Activated naive CD8-positive, alpha-beta T cell (primary cell): ENCODE measurements at regions not wholly inside any gene's neighbourhood (a gene's known extent, or its start where the extent isn't known, plus 50 kb on each side); places are given as distances from the start of the nearest gene placed in this dataset.

ENCODE experiments used
- H3K27ac Mint-ChIP-seq: one replicate; pipeline ENCODE4 v1.8.0; 2021; ENCODE audit warnings: mixed read lengths
- H3K27me3 Mint-ChIP-seq: one replicate; pipeline ENCODE4 v1.8.0; 2021; ENCODE audit warnings: mixed read lengths
- H3K36me3 Mint-ChIP-seq: one replicate; pipeline ENCODE4 v1.8.0; 2021; ENCODE audit warnings: mixed read lengths
- H3K4me1 Mint-ChIP-seq: one replicate; pipeline ENCODE4 v1.8.0; 2021; ENCODE audit warnings: low read depth, mixed read lengths
- H3K4me3 Mint-ChIP-seq: one replicate; pipeline ENCODE4 v1.8.0; 2021; ENCODE audit warnings: mild to moderate bottlenecking, mixed read lengths
- H3K9me3 Mint-ChIP-seq: one replicate; pipeline ENCODE4 v1.8.0; 2021; ENCODE audit warnings: low read depth, mixed read lengths

DNA sequence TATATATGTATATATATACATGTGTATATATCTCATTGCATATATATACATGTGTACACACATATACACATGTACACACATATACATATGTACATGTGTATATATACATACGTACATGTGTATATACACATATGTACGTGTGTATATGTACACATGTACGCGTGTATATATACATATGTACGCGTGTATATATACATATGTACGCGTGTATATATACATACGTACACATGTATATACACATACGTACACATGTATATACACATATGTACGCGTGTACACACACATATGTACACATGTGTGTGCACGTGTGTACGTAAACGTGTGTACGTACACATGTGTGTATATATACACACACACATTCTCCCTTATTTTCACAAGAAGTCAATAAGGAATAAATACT lies 141.6 kb upstream of the TMCC3 start:
- no peak overlapping the region for H3K4me3 Mint-ChIP-seq
- peaks cover 3% of the 10 kb centered on the region for H3K27me3 Mint-ChIP-seq
- no peaks in the 10 kb centered on the region for H3K36me3 Mint-ChIP-seq
- no peaks in the 10 kb centered on the region for H3K9me3 Mint-ChIP-seq
- no peak overlapping the region for H3K27ac Mint-ChIP-seq
- peaks cover 8% of the 10 kb centered on the region for H3K4me1 Mint-ChIP-seq

DNA sequence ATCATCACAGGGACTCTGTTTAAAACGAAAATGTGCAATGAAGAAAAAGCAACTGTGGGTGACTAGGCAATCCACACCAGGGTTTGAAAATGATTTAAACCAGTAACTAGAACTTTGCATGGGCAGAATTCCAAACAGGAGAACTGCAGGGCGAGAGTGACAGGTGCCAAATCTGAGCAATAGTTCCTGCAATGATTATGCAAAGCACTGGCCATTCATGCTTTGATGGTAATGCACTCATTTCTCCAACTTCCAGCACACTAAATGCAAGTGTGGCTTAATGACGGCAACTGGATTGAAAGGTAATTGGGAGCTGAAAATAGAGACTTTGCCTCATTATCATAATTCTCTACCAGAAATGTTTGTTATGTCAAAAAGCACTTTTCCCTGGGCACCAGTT lies 140.5 kb upstream of the TMCC3 start:
- Mint-ChIP-seq H3K36me3 (no peaks in the 10 kb centered on the region), H3K27ac (no peak overlapping the region), H3K9me3 (no peaks in the 10 kb centered on the region), H3K27me3 (peaks cover 3% of the 10 kb centered on the region), H3K4me1 (peaks cover 8% of the 10 kb centered on the region), H3K4me3 (no peak overlapping the region)

DNA sequence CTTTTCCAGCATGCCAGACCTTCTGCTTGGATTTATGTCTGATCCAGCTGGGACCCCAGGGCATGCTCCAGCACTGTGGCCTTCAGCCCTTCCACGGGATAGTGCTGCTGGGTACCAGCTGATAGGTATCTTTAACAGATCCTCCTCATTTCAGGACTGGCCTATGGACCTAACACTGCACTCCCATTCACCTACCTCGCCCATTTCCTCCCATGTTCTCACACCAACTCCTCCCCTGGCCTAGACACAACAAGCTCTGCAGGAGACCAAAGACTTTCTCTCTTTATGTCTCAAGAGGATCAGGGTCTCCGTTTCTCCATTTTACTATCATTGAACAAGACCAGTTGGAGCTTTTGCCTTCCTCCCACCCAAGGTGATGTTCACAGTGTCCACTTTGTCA lies 140.0 kb upstream of the TMCC3 start:
- Mint-ChIP-seq H3K9me3 (no peaks in the 10 kb centered on the region), H3K27me3 (peaks cover 3% of the 10 kb centered on the region), H3K27ac (no peak overlapping the region), H3K36me3 (no peaks in the 10 kb centered on the region), H3K4me3 (no peak overlapping the region), H3K4me1 (peaks cover 5% of the 10 kb centered on the region)

DNA sequence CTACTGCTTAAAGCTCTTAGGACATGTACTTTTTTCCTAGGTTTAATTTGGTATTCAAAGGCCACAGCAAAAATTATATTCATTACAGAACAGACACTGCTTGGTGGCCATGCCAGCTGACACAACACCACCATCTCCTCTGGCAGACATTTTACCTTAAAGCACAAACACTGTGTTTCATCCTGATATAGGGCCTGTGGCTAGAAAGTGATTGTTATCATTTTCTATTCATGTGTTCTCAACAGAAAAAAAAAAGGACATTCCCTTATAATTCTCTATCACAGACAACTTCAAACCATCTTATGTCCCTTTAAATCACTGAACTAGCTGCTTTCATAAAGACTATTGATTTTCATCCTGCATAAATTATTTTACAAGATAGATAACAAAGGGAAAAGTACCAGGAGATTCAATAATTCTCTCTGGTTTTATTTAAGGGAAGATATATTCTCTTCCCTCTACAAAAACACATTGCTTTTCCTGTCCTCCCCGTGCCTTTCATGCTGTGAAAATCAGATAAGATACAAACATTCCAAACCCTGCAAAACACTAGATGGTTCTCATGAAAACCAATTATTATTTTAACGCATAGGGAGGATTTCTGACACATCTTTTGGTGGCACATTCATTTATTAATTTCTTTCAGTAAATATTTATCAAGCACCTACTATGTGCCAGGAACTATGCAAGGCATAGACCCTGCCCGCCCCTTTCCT lies 139.3 kb upstream of the TMCC3 start:
- Mint-ChIP-seq H3K27ac (no peak overlapping the region), H3K4me3 (no peak overlapping the region), H3K9me3 (no peaks in the 10 kb centered on the region), H3K4me1 (peaks cover 3% of the 10 kb centered on the region), H3K36me3 (no peaks in the 10 kb centered on the region), H3K27me3 (peaks cover 3% of the 10 kb centered on the region)

DNA sequence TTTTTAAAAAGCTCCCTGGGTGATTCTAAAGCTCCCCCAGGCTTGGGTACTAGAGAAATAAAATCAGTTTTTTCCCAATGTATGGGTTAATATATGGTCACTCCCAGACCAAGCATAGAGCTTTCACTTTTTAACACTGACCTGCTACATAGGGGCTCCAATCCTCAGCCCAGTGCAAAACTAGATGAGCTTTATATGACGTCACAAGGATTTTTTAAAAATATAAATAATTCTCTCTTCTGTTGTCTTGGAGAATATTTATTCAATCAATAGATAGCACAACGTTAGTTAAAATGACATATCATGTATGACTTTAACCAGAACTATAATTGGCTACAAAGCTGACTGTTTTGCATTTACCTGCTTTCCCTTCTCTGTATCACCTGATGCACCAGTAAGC lies 137.9 kb upstream of the TMCC3 start:
- H3K27me3 Mint-ChIP-seq = peaks cover 3% of the 10 kb centered on the region
- no peaks in the 10 kb centered on the region for H3K36me3 Mint-ChIP-seq
- no peaks in the 10 kb centered on the region for H3K9me3 Mint-ChIP-seq
- H3K27ac Mint-ChIP-seq = no peak overlapping the region
- no peak overlapping the region for H3K4me3 Mint-ChIP-seq
- no peaks in the 10 kb centered on the region for H3K4me1 Mint-ChIP-seq

DNA sequence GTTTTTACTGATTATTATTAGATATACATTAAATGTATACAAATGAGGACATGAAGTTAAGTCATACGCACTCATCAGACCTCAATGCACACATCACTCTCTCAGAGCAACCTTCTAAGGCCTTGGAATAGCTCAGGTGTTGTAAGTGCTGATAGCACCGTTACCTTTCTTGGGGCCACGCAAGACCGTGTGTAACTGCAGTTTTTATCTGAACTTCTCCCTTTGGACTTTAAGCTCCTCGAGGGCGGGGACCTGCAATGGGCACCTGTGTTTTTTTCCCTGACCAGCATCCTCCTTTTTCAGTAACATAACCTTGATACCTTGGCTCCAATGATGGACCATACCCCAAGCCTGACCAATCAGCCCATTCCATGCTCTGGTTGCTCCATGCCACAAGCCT lies 136.5 kb upstream of the TMCC3 start:
- no peaks in the 10 kb centered on the region for H3K9me3 Mint-ChIP-seq
- no peaks in the 10 kb centered on the region for H3K36me3 Mint-ChIP-seq
- H3K27ac Mint-ChIP-seq = no peak overlapping the region
- peaks cover 5% of the 10 kb centered on the region for H3K27me3 Mint-ChIP-seq
- H3K4me3 Mint-ChIP-seq = no peak overlapping the region
- no peaks in the 10 kb centered on the region for H3K4me1 Mint-ChIP-seq

DNA sequence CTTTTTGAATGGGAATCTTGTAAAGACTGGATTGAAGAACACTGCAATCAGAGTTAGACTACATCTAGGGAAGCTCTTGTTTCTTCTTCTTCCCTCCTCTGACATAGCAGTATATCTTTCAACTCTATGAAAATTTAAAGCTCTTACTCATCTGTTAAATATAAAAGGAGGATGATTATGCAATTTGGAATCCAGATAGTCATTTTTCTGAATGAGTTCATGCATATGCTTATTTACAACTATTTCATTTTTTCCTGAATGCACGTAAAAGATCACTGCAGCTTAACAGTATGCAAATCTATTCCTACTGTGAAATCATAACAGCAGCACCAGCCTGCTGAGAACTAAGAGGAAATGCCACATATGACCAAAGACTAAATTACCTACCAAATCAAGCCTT lies 133.5 kb upstream of the TMCC3 start:
- no peaks in the 10 kb centered on the region for H3K4me1 Mint-ChIP-seq
- no peaks in the 10 kb centered on the region for H3K9me3 Mint-ChIP-seq
- peaks cover 4% of the 10 kb centered on the region for H3K27me3 Mint-ChIP-seq
- H3K4me3 Mint-ChIP-seq = no peak overlapping the region
- H3K27ac Mint-ChIP-seq = no peak overlapping the region
- no peaks in the 10 kb centered on the region for H3K36me3 Mint-ChIP-seq

DNA sequence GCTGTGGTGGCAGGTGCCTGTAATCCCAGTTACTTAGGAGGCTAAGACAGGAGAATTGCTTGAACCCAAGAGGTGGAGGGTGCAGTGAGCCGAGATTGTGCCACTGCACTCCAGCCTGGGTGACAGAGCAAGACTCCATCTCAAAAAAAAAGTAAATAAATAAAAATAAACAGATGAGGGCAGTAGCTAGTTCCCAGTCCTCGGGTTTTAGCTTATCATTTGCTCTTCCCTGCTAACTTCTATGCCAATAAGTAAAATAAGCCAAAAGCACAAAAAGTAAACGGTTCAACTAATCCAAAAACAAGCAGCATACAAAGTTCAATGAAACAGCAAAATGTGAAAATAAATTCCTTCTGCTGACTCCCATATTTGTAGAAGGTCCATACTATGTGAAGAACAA lies 133.0 kb upstream of the TMCC3 start:
- no peaks in the 10 kb centered on the region for H3K9me3 Mint-ChIP-seq
- H3K27me3 Mint-ChIP-seq = peaks cover 4% of the 10 kb centered on the region
- H3K4me1 Mint-ChIP-seq = no peaks in the 10 kb centered on the region
- H3K27ac Mint-ChIP-seq = no peak overlapping the region
- H3K4me3 Mint-ChIP-seq = no peak overlapping the region
- no peaks in the 10 kb centered on the region for H3K36me3 Mint-ChIP-seq

DNA sequence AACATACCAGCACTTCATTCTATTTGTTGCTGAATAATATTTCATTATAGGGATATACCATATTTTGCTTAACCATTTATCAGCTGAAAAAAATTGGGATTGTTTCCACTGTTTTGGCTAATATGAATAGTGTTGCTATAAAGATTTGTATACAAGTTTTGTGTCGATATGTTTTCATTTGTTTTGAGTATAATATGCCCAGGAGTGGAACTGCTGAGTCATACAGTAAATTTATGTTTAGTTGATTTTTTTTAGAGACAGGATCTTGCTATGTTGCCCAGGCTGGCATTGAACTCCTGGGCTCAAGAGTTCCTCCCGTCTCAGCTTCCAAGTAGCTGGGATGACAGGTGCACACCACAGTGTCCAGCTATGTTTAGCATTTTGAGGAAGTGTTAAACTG lies 131.5 kb upstream of the TMCC3 start:
- Mint-ChIP-seq H3K36me3 (no peaks in the 10 kb centered on the region), H3K4me1 (no peaks in the 10 kb centered on the region), H3K9me3 (no peaks in the 10 kb centered on the region), H3K4me3 (no peak overlapping the region), H3K27me3 (peaks cover 4% of the 10 kb centered on the region), H3K27ac (no peak overlapping the region)

DNA sequence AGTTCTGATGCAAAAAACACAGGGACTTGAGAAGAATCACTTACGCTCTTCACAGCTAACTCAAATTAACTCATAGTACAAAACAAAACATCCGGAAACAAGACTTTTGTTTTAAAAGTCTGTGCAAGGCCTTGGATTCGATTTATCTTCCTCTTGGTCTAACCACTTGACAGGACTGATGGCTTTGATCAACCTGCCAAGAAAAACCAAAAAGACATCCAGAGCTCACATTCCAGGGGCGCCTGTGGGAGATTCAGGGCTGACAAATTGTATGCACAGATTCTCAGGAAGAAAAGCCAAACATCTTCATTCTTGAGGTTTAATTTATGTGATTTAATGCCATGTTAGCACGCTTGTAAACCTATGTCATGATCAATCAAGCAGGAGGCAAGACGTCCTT lies 129.1 kb upstream of the TMCC3 start:
- Mint-ChIP-seq H3K9me3 (no peaks in the 10 kb centered on the region), H3K4me1 (no peaks in the 10 kb centered on the region), H3K4me3 (no peak overlapping the region), H3K27ac (no peak overlapping the region), H3K27me3 (peaks cover 4% of the 10 kb centered on the region), H3K36me3 (no peaks in the 10 kb centered on the region)

DNA sequence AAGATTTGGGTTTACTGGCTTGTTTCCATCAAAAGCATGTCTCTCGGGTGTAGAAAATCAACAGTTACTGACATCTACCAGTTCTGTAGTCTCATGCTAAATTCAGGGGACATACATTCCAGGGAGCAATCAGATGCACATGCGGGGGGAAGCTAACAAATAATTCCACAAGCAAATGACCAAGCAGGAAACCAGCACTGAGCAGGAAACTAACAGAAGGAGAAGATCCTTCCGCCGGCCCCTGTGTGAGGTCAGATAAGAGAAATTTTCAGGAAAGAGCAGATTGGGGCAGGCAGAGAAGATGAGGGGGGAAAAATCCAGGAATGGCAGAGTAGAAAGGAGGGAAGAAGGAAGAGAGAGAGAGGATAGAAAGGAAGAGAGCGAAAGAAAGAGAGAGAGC lies 127.6 kb upstream of the TMCC3 start:
- no peak overlapping the region for H3K4me3 Mint-ChIP-seq

DNA sequence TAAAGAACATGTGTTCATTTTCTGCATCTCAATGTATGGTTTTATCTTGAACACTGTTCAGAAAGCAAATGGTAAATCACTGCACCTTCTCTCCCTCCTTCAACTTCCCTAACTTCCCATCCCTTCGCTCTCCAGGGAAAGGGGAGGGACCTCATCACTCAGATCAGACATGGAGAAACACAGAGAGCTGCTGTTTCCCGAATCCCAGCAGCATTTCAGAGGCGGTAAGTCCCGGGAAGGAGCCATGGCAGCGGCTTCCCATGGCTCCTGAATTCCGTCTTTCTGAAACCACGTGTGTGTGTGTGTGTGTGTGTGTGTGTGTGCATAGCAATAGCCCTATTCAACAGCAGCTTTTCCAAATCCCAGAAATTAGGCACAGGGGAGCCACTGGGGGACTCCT lies 125.4 kb upstream of the TMCC3 start:
- no peak overlapping the region for H3K27ac Mint-ChIP-seq

More for the DNA sequence above, 127.6 kb upstream of the TMCC3 start:
- Mint-ChIP-seq H3K4me1 (no peaks in the 10 kb centered on the region), H3K9me3 (no peaks in the 10 kb centered on the region), H3K27ac (no peak overlapping the region), H3K27me3 (peaks cover 4% of the 10 kb centered on the region), H3K36me3 (no peaks in the 10 kb centered on the region)

DNA sequence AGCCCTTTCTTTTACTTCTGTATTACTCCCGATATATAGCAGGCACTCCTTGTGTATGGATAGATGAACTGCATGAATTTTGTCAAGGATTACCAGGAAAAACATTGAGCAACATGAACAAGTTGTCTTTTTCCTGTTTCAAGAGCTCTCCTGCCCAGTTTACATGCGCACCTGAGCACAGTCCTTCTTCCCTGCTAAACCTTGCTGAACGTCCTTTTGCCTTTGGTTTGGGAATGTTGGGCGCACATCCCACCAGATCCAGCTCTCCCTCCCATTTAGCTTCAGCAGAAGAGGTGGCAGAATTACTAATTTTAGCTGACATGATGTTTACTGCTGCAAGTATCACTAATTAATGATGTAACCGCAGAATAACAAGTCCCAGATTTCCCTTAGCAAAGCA lies 121.4 kb upstream of the TMCC3 start:
- no peak overlapping the region for H3K27ac Mint-ChIP-seq
- H3K4me3 Mint-ChIP-seq = no peak overlapping the region
- H3K27me3 Mint-ChIP-seq = peaks cover 10% of the 10 kb centered on the region
- H3K36me3 Mint-ChIP-seq = no peaks in the 10 kb centered on the region
- H3K4me1 Mint-ChIP-seq = peaks cover 4% of the 10 kb centered on the region
- no peaks in the 10 kb centered on the region for H3K9me3 Mint-ChIP-seq

More for the DNA sequence above, 125.4 kb upstream of the TMCC3 start:
- Mint-ChIP-seq H3K9me3 (no peaks in the 10 kb centered on the region), H3K4me1 (no peaks in the 10 kb centered on the region), H3K36me3 (no peaks in the 10 kb centered on the region), H3K27me3 (peaks cover 6% of the 10 kb centered on the region), H3K4me3 (no peak overlapping the region)

DNA sequence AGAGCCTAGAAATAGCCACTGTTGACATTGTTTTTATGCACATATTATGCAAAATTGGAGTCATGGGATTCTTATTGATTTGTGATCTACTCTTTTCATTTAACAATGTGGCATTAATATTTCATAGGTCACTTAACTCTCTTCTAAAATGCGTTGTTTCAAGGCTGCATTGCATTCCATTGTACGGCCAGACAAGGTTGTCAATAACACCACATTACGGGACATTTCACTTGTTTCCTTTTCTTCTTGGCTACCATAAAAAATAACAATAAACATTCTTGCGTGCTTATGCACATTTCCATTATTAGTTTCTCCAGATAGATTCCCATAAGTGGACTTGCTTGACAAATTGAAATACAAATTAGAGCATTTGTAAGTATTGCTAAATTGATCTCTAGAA lies 120.8 kb upstream of the TMCC3 start:
- Mint-ChIP-seq H3K27me3 (peaks cover 13% of the 10 kb centered on the region), H3K4me3 (no peak overlapping the region), H3K27ac (no peak overlapping the region), H3K4me1 (peaks cover 4% of the 10 kb centered on the region), H3K36me3 (no peaks in the 10 kb centered on the region), H3K9me3 (no peaks in the 10 kb centered on the region)

DNA sequence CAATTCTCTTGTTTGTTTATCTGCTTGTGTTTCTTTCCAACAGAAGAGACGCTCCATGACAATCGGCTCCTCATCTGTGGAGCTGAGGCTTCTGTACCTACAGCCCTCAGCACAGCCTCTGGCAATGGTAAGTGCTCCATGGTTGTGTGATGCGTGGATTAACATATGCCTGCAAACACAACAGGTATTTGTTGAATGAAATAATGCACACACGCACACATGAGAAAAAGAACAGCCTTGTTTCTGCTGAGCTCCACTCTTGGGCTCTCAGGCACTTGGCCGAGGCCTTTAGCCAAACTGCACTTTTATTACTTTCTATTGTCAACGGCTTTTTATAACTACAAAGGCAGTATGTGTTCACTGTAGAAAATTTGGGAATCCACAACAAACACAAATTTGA lies 120.4 kb upstream of the TMCC3 start:
- no peak overlapping the region for H3K27ac Mint-ChIP-seq
- H3K4me1 Mint-ChIP-seq = peaks cover 4% of the 10 kb centered on the region
- no peak overlapping the region for H3K4me3 Mint-ChIP-seq
- H3K27me3 Mint-ChIP-seq = peaks cover 15% of the 10 kb centered on the region
- no peaks in the 10 kb centered on the region for H3K36me3 Mint-ChIP-seq
- no peaks in the 10 kb centered on the region for H3K9me3 Mint-ChIP-seq
